ENCODE measurements at regions not wholly inside any gene's neighbourhood (a gene's known extent, or its start where the extent isn't known, plus 50 kb on each side); places are given as distances from the start of the nearest gene placed in this dataset.

DNA sequence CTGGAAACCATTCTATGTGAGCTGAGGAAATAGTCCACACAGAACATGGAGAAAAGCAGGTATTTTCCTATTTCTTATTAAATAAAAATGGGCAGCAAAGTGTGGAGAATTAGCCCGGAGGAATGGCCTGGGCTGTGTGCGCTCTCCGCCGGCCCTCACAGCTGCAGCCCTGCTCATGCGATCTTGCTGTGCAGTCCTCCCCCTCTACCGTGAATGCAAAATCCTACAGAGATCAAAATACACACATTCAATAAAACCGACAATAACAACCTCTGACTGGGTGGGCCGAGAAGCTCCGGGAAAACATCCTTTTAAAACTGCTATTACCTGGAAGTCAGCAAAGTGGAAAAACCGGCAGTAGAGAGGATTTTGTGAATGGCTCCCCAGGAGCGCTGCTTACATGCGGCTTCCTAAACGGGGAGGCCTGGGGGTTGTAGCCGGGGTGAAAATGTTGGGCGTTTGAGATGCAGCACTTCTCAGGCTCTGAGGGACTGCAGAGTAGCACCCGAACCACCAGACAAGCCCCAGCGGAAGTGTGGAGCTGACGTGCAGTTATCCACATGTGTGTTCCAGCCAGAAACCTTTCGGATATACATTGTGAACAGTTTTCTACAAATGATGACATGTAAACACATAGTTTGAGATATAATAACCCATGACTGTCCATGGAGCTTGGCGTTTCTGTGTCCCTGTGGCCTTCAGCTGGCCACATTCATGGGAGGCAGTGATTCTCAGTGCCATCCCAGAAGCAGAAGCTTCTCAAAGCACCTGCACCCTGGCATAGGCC lies 94.2 kb upstream of the ALKAL2 start:
- peaks cover 14% of the 10 kb centered on the region for H3K9me3 Mint-ChIP-seq (ENCODE audit: unreplicated experiment)
- H2AFZ ChIP-seq (ENCODE audit: low read depth, low read length) = no peak overlapping the region

DNA sequence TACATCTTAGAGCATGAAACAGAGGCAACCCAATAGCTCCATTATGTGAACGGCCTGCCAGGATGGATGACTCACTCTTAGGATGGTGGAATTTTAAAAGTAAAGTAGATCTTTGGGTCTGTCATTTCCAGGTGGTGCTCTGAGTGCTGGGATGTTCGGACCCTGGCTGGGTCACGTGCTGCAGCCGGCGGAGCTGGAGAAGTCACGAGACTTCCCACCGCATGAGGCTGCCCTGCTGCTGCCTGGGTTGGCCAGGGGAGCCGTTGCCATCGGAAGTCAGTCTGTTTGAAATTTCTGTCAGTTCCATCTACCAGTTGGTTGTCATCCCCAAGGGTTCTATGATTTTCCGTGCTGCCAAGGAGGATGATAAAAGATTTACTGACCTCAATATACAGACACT lies 93.3 kb upstream of the ALKAL2 start:
- Histone ChIP-seq H2AFZ (ENCODE audit: low read depth, low read length) (no peak overlapping the region), H3K27me3 (ENCODE audit: insufficient read depth, low read length) (no peaks in the 10 kb centered on the region), H3K4me1 (ENCODE audit: insufficient read depth, low read length) (peaks cover 3% of the 10 kb centered on the region), H3K9ac (ENCODE audit: low read length) (no peak overlapping the region), H3K27ac (ENCODE audit: low read depth, low read length) (no peak overlapping the region), H4K20me1 (ENCODE audit: insufficient read depth, low read length) (no peaks in the 10 kb centered on the region), H3K4me3 (ENCODE audit: insufficient read depth, low read depth, low read length) (no peak overlapping the region), H3K4me2 (ENCODE audit: low read length) (no peak overlapping the region), H3K9me3 (ENCODE audit: insufficient read depth, low read depth, low read length) (no peaks in the 10 kb centered on the region), H3K36me3 (ENCODE audit: insufficient read depth, low read length) (no peaks in the 10 kb centered on the region), H3K79me2 (ENCODE audit: insufficient read depth, low read length) (no peaks in the 10 kb centered on the region)
- no peak for DNase-seq (ENCODE audit: low read depth)
- Mint-ChIP-seq H3K4me1 (ENCODE audit: low read depth, unreplicated experiment) (peaks cover 3% of the 10 kb centered on the region), H3K27ac (ENCODE audit: unreplicated experiment) (no peak overlapping the region), H3K9me3 (ENCODE audit: unreplicated experiment) (peaks cover 14% of the 10 kb centered on the region), H3K4me3 (ENCODE audit: unreplicated experiment) (no peak overlapping the region), H3K36me3 (ENCODE audit: low read depth, unreplicated experiment) (no peaks in the 10 kb centered on the region), H3K27me3 (ENCODE audit: low read depth, unreplicated experiment) (peaks cover 16% of the 10 kb centered on the region)
- no peak for FAIRE-seq
- TF ChIP-seq EZH2 (IDR thresholded peaks at IDR 0.05; ENCODE audit: insufficient read depth, low read length) = no peak
- TF ChIP-seq, protein P1, sequence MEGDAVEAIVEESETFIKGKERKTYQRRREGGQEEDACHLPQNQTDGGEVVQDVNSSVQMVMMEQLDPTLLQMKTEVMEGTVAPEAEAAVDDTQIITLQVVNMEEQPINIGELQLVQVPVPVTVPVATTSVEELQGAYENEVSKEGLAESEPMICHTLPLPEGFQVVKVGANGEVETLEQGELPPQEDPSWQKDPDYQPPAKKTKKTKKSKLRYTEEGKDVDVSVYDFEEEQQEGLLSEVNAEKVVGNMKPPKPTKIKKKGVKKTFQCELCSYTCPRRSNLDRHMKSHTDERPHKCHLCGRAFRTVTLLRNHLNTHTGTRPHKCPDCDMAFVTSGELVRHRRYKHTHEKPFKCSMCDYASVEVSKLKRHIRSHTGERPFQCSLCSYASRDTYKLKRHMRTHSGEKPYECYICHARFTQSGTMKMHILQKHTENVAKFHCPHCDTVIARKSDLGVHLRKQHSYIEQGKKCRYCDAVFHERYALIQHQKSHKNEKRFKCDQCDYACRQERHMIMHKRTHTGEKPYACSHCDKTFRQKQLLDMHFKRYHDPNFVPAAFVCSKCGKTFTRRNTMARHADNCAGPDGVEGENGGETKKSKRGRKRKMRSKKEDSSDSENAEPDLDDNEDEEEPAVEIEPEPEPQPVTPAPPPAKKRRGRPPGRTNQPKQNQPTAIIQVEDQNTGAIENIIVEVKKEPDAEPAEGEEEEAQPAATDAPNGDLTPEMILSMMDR (IDR thresholded peaks at IDR 0.05; ENCODE audit: insufficient read depth, low read depth, low read length) = no peak

More for the DNA sequence above, 94.2 kb upstream of the ALKAL2 start:
- peaks cover 3% of the 10 kb centered on the region for H3K4me1 ChIP-seq (ENCODE audit: insufficient read depth, low read length)
- TF ChIP-seq EZH2 (IDR thresholded peaks at IDR 0.05; ENCODE audit: insufficient read depth, low read length) = no peak
- TF ChIP-seq, protein P1 (IDR thresholded peaks at IDR 0.05; ENCODE audit: insufficient read depth, low read depth, low read length) = no peak
- no peaks in the 10 kb centered on the region for H3K36me3 ChIP-seq (ENCODE audit: insufficient read depth, low read length)
- H3K36me3 Mint-ChIP-seq (ENCODE audit: low read depth, unreplicated experiment) = no peaks in the 10 kb centered on the region
- H3K27ac ChIP-seq (ENCODE audit: low read depth, low read length) = no peak overlapping the region
- DNase-seq (ENCODE audit: low read depth) = no peak
- no peak overlapping the region for H3K9ac ChIP-seq (ENCODE audit: low read length)
- H3K27me3 Mint-ChIP-seq (ENCODE audit: low read depth, unreplicated experiment) = peaks cover 16% of the 10 kb centered on the region
- H3K4me3 Mint-ChIP-seq (ENCODE audit: unreplicated experiment) = no peak overlapping the region
- H3K27ac Mint-ChIP-seq (ENCODE audit: unreplicated experiment) = no peak overlapping the region
- H3K79me2 ChIP-seq (ENCODE audit: insufficient read depth, low read length) = no peaks in the 10 kb centered on the region
- H3K27me3 ChIP-seq (ENCODE audit: insufficient read depth, low read length) = no peaks in the 10 kb centered on the region
- no peak overlapping the region for H3K4me3 ChIP-seq (ENCODE audit: insufficient read depth, low read depth, low read length)
- H3K4me1 Mint-ChIP-seq (ENCODE audit: low read depth, unreplicated experiment) = peaks cover 3% of the 10 kb centered on the region
- no peak for FAIRE-seq
- H4K20me1 ChIP-seq (ENCODE audit: insufficient read depth, low read length) = no peaks in the 10 kb centered on the region
- no peaks in the 10 kb centered on the region for H3K9me3 ChIP-seq (ENCODE audit: insufficient read depth, low read depth, low read length)
- H3K4me2 ChIP-seq (ENCODE audit: low read length) = no peak overlapping the region

DNA sequence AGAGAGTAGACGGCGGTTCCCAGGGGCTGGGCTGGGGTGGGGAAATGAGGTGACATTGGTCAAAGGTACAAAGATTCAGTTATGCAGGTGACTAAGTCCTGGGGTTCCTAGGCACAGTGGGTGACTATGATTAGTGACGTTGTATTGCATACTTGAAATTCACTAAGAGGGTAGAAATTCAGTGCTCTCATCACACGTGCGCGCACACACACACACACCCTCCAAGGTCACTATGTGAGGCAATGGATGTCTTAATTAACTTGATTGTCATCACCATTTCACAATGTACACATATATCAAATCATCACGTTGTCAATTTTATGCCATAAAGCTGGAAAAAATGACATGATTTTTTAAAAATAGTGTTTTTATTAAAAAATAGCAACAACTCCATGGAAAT lies 92.9 kb upstream of the ALKAL2 start:
- no peaks in the 10 kb centered on the region for H3K79me2 ChIP-seq (ENCODE audit: insufficient read depth, low read length)
- H3K36me3 ChIP-seq (ENCODE audit: insufficient read depth, low read length) = no peaks in the 10 kb centered on the region
- no peak overlapping the region for H3K27ac Mint-ChIP-seq (ENCODE audit: unreplicated experiment)
- no peak for FAIRE-seq
- H3K9me3 ChIP-seq (ENCODE audit: insufficient read depth, low read depth, low read length) = no peaks in the 10 kb centered on the region
- no peak overlapping the region for H3K9ac ChIP-seq (ENCODE audit: low read length)
- DNase-seq (ENCODE audit: low read depth) = no peak
- no peaks in the 10 kb centered on the region for H3K27me3 ChIP-seq (ENCODE audit: insufficient read depth, low read length)
- H3K36me3 Mint-ChIP-seq (ENCODE audit: low read depth, unreplicated experiment) = no peaks in the 10 kb centered on the region
- TF ChIP-seq, protein P1 (IDR thresholded peaks at IDR 0.05; ENCODE audit: insufficient read depth, low read depth, low read length) = no peak
- no peak for TF ChIP-seq EZH2 (IDR thresholded peaks at IDR 0.05; ENCODE audit: insufficient read depth, low read length)
- peaks cover 14% of the 10 kb centered on the region for H3K9me3 Mint-ChIP-seq (ENCODE audit: unreplicated experiment)
- no peak overlapping the region for H3K4me3 ChIP-seq (ENCODE audit: insufficient read depth, low read depth, low read length)
- no peak overlapping the region for H3K4me3 Mint-ChIP-seq (ENCODE audit: unreplicated experiment)
- H2AFZ ChIP-seq (ENCODE audit: low read depth, low read length) = no peak overlapping the region
- no peak overlapping the region for H3K27ac ChIP-seq (ENCODE audit: low read depth, low read length)
- peaks cover 3% of the 10 kb centered on the region for H3K4me1 ChIP-seq (ENCODE audit: insufficient read depth, low read length)
- H3K4me1 Mint-ChIP-seq (ENCODE audit: low read depth, unreplicated experiment) = peaks cover 3% of the 10 kb centered on the region
- no peaks in the 10 kb centered on the region for H4K20me1 ChIP-seq (ENCODE audit: insufficient read depth, low read length)
- H3K4me2 ChIP-seq (ENCODE audit: low read length) = no peak overlapping the region
- peaks cover 12% of the 10 kb centered on the region for H3K27me3 Mint-ChIP-seq (ENCODE audit: low read depth, unreplicated experiment)

All from astrocyte (in vitro differentiated cells and primary cell).